ENCODE measurements at regions not wholly inside any gene's neighbourhood (a gene's known extent, or its start where the extent isn't known, plus 50 kb on each side); places are given as distances from the start of the nearest gene placed in this dataset.

GRCh38 chr4:4631150-4631549 lies 89.3 kb upstream of the STX18 start:
- no peaks in the 10 kb centered on the region for H3K4me1 Mint-ChIP-seq (ENCODE audit: insufficient read depth, unreplicated experiment)
- no peak for DNase-seq (ENCODE audit: unreplicated experiment)
- no peak overlapping the region for H3K4me3 Mint-ChIP-seq (ENCODE audit: unreplicated experiment)
- no TSS peak for BruUV-seq (replicated peaks)
- peaks cover 4% of the 10 kb centered on the region for H3K36me3 Mint-ChIP-seq (ENCODE audit: insufficient read depth, unreplicated experiment)
- intact Hi-C loops (cut with micrococcal nuclease) = no loop called here
- no peak overlapping the region for H3K27ac Mint-ChIP-seq (ENCODE audit: low read depth, unreplicated experiment)
- no peaks in the 10 kb centered on the region for H3K9me3 Mint-ChIP-seq (ENCODE audit: unreplicated experiment)
- H3K27me3 Mint-ChIP-seq (ENCODE audit: insufficient read depth, unreplicated experiment) = no peaks in the 10 kb centered on the region
- no peak for TF ChIP-seq CTCF (IDR thresholded peaks at IDR 0.05; ENCODE audit: unreplicated experiment)
- CTCF ChIA-PET = interaction anchor here (0.6 to 1.2 kb wide), 3 partner anchors 12 to 1663 kb away, joined by 3 read pairs; no protein-coding TSS in a partner anchor
- POLR2A ChIA-PET = no interaction called here

- Mint-ChIP-seq H3K27me3 (ENCODE audit: insufficient read depth, unreplicated experiment) (no peaks in the 10 kb centered on the region), H3K4me3 (ENCODE audit: unreplicated experiment) (no peak overlapping the region), H3K36me3 (ENCODE audit: insufficient read depth, unreplicated experiment) (peaks cover 9% of the 10 kb centered on the region), H3K4me1 (ENCODE audit: insufficient read depth, unreplicated experiment) (no peaks in the 10 kb centered on the region), H3K27ac (ENCODE audit: low read depth, unreplicated experiment) (no peak overlapping the region), H3K9me3 (ENCODE audit: unreplicated experiment) (no peaks in the 10 kb centered on the region)
- no TSS peak for BruUV-seq (replicated peaks)
- intact Hi-C loops (cut with micrococcal nuclease) = no loop called here
- TF ChIP-seq CTCF (IDR thresholded peaks at IDR 0.05; ENCODE audit: unreplicated experiment) = no peak
- ChIA-PET CTCF (interaction anchor here (0.6 kb wide), 1 partner anchor 366 kb away, joined by 3 read pairs; no protein-coding TSS in a partner anchor), POLR2A (interaction anchor here (1.1 kb wide), 1 partner anchor 14 kb away, joined by 3 read pairs; no protein-coding TSS in a partner anchor)
- DNase-seq (ENCODE audit: unreplicated experiment) = no peak
Observed at GRCh38 chr4:4627906-4628305, 86.1 kb upstream of the STX18 start.

GRCh38 chr4:4627111-4627510 lies 85.3 kb upstream of the STX18 start:
- no peak overlapping the region for H3K4me3 Mint-ChIP-seq (ENCODE audit: unreplicated experiment)
- H3K9me3 Mint-ChIP-seq (ENCODE audit: unreplicated experiment) = no peaks in the 10 kb centered on the region
- no peaks in the 10 kb centered on the region for H3K4me1 Mint-ChIP-seq (ENCODE audit: insufficient read depth, unreplicated experiment)
- intact Hi-C loops (cut with micrococcal nuclease) = no loop called here
- no peak for TF ChIP-seq CTCF (IDR thresholded peaks at IDR 0.05; ENCODE audit: unreplicated experiment)
- no peaks in the 10 kb centered on the region for H3K27me3 Mint-ChIP-seq (ENCODE audit: insufficient read depth, unreplicated experiment)
- ChIA-PET CTCF (interaction anchor here (0.6 to 1.0 kb wide), 2 partner anchors 68 to 367 kb away, joined by 3 read pairs; no protein-coding TSS in a partner anchor), POLR2A (interaction anchor here (1.1 kb wide), 1 partner anchor 15 kb away, joined by 3 read pairs; no protein-coding TSS in a partner anchor)
- BruUV-seq (replicated peaks) = no TSS peak
- no peak for DNase-seq (ENCODE audit: unreplicated experiment)
- no peak overlapping the region for H3K27ac Mint-ChIP-seq (ENCODE audit: low read depth, unreplicated experiment)
- peaks cover 9% of the 10 kb centered on the region for H3K36me3 Mint-ChIP-seq (ENCODE audit: insufficient read depth, unreplicated experiment)

DNA sequence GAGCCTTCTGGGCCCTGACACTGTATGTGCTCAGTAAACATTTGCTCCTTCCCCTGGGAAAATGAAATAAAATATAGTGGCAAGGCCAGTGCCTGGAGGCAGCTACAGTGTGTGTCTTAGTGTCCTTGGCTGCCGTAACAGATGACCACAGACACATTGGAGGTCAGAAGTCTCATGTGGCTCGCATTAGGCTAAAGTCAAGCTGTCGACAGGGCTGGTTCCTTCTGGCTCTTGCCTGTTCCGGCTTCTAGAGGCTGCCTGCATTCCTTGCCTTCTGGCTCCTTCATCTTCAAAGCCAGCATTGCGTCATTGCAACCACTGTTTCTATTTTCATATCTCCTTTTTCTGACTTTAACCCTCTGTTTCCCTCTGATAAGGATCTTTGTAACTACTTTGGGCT lies 83.6 kb upstream of the STX18 start:
- Mint-ChIP-seq H3K36me3 (ENCODE audit: insufficient read depth, unreplicated experiment) (peaks cover 9% of the 10 kb centered on the region), H3K4me3 (ENCODE audit: unreplicated experiment) (no peak overlapping the region), H3K9me3 (ENCODE audit: unreplicated experiment) (no peaks in the 10 kb centered on the region), H3K4me1 (ENCODE audit: insufficient read depth, unreplicated experiment) (no peaks in the 10 kb centered on the region), H3K27ac (ENCODE audit: low read depth, unreplicated experiment) (no peak overlapping the region), H3K27me3 (ENCODE audit: insufficient read depth, unreplicated experiment) (no peaks in the 10 kb centered on the region)
- no peak for TF ChIP-seq CTCF (IDR thresholded peaks at IDR 0.05; ENCODE audit: unreplicated experiment)
- POLR2A ChIA-PET = interaction anchor here (1.1 kb wide), 1 partner anchor 83 kb away, joined by 3 read pairs; no protein-coding TSS in a partner anchor
- DNase-seq (ENCODE audit: unreplicated experiment) = peak; percentile 26
- intact Hi-C loops (cut with micrococcal nuclease) = no loop called here
- CTCF ChIA-PET = no interaction called here
- BruUV-seq (replicated peaks) = no TSS peak

All from MCF 10A (cell line).